MM.1S (cell line): ENCODE measurements at regions not wholly inside any gene's neighbourhood (a gene's known extent, or its start where the extent isn't known, plus 50 kb on each side); places are given as distances from the start of the nearest gene placed in this dataset.
"Not testable (repeated sequence)": the region's sequence is repeated elsewhere in the genome, so short reads cannot be mapped to it uniquely, and the experiment has no call there.

Source experiments
- EZH2phosphoT487 ChIP-seq: fragments of 300-600 bp; sonication (generic); IDR thresholded peaks from 2 replicates; pipeline ENCODE4 v1.6.1; 2018; ENCODE audit warnings: antibody characterized with exemption, low read length
- TF ChIP-seq, protein P1 (sequence below): fragments of 300-600 bp; sonication (generic); IDR thresholded peaks from 2 replicates; pipeline ENCODE4 v1.5.1; 2016; ENCODE audit warnings: antibody characterized with exemption, low read length, mixed read lengths

DNA sequence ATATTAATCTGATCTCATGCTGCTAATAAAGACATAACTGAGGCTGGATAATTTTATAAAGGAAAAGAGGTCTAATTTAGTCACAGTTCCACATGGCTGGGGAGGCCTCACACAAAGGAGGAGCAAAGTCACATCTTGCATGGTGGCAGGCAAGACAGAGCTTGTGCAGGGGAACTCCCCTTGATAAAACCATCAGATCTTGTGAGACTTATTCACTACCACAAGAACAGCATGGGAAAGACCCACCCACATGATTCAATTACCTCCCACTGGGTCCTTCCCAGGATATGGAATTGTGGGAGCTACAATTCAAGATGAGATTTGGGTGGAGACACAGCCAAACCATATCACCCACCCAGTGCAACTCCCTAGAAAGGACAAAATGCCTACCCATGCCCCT, 613.8 kb upstream of the CDH11 start:
- TF ChIP-seq, protein P1, sequence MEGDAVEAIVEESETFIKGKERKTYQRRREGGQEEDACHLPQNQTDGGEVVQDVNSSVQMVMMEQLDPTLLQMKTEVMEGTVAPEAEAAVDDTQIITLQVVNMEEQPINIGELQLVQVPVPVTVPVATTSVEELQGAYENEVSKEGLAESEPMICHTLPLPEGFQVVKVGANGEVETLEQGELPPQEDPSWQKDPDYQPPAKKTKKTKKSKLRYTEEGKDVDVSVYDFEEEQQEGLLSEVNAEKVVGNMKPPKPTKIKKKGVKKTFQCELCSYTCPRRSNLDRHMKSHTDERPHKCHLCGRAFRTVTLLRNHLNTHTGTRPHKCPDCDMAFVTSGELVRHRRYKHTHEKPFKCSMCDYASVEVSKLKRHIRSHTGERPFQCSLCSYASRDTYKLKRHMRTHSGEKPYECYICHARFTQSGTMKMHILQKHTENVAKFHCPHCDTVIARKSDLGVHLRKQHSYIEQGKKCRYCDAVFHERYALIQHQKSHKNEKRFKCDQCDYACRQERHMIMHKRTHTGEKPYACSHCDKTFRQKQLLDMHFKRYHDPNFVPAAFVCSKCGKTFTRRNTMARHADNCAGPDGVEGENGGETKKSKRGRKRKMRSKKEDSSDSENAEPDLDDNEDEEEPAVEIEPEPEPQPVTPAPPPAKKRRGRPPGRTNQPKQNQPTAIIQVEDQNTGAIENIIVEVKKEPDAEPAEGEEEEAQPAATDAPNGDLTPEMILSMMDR: not testable (repeated sequence)
- TF ChIP-seq EZH2phosphoT487: not testable (repeated sequence)
